Vagina (tissue), 2 donors: ENCODE measurements at regions not wholly inside any gene's neighbourhood (a gene's known extent, or its start where the extent isn't known, plus 50 kb on each side); places are given as distances from the start of the nearest gene placed in this dataset.

Experiments used
- CTCF ChIP-seq, 3 experiments: fragments of 450-650 bp in 2 of 3; fragments of 200-600 bp in 1 of 3; sonication (generic) in 1 of 3; IDR thresholded peaks; one replicate each; pipeline ENCODE4 v1.5.1; 2017 to 2019; ENCODE audit warnings: antibody characterized with exemption in 3 of 3, mild to moderate bottlenecking in 2 of 3, moderate library complexity in 2 of 3
- POLR2A ChIP-seq, 2 donors: fragments of 450-650 bp; IDR thresholded peaks; one replicate each; pipeline ENCODE4 v1.6.1; 2017; ENCODE audit warnings: antibody characterized with exemption in 2 of 2, mild to moderate bottlenecking in 2 of 2, moderate library complexity in 2 of 2
- POLR2AphosphoS5 ChIP-seq, 2 donors: sonication (generic); formaldehyde crosslinking; IDR thresholded peaks; one replicate each; pipeline ENCODE4 v1.9.0; 2017; ENCODE audit warnings: antibody characterized with exemption in 2 of 2, mild to moderate bottlenecking in 2 of 2, low read depth in 1 of 2; ENCODE audit not compliant: insufficient read depth in 1 of 2

DNA sequence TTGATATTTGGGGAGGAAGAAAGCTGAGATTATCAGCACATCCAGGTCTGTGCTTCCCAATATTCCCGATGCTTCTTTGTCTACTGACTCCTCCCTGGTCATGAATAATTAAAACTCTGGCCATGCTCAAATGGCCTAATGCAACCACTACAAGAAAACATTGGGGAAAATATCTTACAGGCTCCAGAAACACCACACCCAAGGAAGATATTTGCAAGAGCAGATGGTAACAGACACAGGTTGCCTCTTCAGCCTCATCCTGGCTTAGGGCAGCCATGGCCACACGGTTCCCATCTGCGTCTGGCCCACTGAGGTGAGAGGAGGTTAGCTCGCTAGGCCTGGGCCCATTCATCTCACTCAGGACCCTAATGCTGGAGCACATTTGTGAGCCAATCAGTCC is 108.4 kb upstream of the SDK1 start:
- TF ChIP-seq POLR2AphosphoS5 (IDR thresholded peaks at IDR 0.05; ENCODE audit: insufficient read depth in 1 of 2, low read depth in 1 of 2) (no peak), CTCF (IDR thresholded peaks at IDR 0.05) (no peak), POLR2A (IDR thresholded peaks at IDR 0.05) (no peak)
